ENCODE measurements at regions not wholly inside any gene's neighbourhood (a gene's known extent, or its start where the extent isn't known, plus 50 kb on each side); places are given as distances from the start of the nearest gene placed in this dataset.

DNA sequence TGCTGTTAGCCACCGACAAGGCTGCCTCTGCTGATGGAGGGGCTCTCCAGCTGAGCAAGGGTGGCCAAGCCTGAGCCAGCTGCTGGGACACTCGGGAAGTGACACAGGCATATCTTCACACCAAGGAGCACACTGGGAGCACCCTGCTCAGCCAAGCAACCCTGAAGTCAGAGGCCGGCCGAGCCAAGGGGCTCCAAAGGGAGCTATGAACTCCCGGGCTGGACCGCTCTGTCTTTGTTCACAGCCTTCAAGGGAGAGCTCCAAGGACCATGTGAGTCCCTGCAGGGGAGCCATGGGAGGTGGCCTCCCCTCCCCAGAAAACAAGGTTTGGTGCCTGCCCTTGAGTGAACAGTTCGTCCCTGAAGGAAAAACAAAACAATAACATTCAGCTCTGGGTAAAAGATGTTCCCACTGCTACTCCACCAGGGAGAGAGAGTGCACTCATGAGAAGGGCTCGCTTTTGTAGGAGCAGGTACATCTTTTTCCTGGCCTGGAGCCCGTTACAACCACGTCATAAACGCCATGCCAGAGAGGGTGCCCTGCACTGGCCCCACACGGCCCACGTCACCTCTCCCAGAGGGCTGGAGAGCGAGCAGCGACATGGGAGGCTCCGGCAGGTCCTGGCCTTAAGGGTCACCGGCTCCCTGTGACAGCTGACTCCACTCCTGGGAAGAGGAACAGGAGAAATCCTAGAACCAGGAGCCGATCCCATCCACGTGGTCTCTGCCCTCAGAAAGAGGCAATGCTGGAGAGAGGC lies 56.3 kb upstream of the SLC25A33 start:
- POLR2A ChIA-PET: no interaction called here
- CTCF ChIA-PET: interaction anchor here (1.2 kb wide), 1 partner anchor 77 kb away, joined by 3 read pairs; no protein-coding TSS in a partner anchor

DNA sequence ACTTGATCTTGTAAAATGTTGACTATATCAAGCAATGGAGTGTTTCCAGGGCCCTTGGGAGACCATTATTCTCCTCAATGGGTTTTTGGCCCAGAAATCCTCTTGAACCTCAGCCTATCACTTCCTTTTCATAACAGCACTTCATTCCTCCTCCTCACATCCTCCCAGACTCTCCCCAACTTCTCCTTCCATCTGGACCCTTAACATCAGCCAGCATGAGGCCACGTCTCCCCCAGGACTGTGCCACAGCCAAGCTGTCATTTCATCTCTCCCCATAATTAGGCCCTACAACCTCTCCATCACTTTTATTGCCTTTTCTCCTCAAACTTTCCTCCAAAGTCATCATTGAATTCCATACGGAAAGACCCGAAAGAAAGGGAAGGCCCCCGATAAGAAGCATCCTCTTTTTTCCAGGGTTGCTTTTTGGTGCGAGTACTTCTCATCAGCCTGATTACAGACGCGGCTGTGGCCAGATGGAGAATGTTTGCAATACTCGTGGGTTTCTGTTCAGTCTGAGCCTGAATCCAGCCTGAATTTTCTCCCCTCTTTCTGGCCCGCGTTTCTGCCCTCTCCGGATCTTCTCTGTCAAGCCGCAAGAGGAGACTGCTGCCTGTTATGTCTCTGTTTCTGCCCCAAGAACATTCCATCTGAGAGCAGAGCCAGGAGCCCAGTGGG lies 52.7 kb upstream of the SLC25A33 start:
- ChIA-PET POLR2A (no interaction called here), CTCF (interaction anchor here (0.6 kb wide), 1 partner anchor 345 kb away, joined by 3 read pairs; no protein-coding TSS in a partner anchor)

All from activated CD8-positive, alpha-beta memory T cell treated with anti-CD3 and anti-CD28 coated beads for 36 hours (primary cell).